Chondrocyte (in vitro differentiated cells): ENCODE measurements at regions not wholly inside any gene's neighbourhood (a gene's known extent, or its start where the extent isn't known, plus 50 kb on each side); places are given as distances from the start of the nearest gene placed in this dataset.
"Not testable (repeated sequence)": the region's sequence is repeated elsewhere in the genome, so short reads cannot be mapped to it uniquely, and the experiment has no call there.

Source experiments
- DNase-seq: peaks from one replicate; pipeline ENCODE4 v3.0.0; 2021; ENCODE audit warnings: mixed read lengths, low spot score
- H3K27ac Mint-ChIP-seq: one replicate; pipeline ENCODE4 v1.8.0; 2021; ENCODE audit warnings: mild to moderate bottlenecking, moderate library complexity, mixed read lengths; ENCODE audit not compliant: unreplicated experiment
- H3K27me3 Mint-ChIP-seq: 2 replicates; pipeline ENCODE4 v1.8.0; 2021; ENCODE audit warnings: low read depth, mixed read lengths
- H3K36me3 Mint-ChIP-seq: 2 replicates; pipeline ENCODE4 v1.8.0; 2021; ENCODE audit warnings: low read depth, mixed read lengths
- H3K4me1 Mint-ChIP-seq: 2 replicates; pipeline ENCODE4 v1.8.0; 2021; ENCODE audit warnings: low read depth, mild to moderate bottlenecking, mixed read lengths
- H3K4me3 Mint-ChIP-seq: one replicate; pipeline ENCODE4 v1.8.0; 2021; ENCODE audit warnings: mild to moderate bottlenecking, moderate library complexity, mixed read lengths; ENCODE audit not compliant: unreplicated experiment
- H3K9me3 Mint-ChIP-seq: 2 replicates; pipeline ENCODE4 v1.8.0; 2021; ENCODE audit warnings: low read depth, mixed read lengths
- TF ChIP-seq, protein P1 (sequence below): fragments of 200-600 bp; sonication (generic); IDR thresholded peaks from 2 replicates; pipeline ENCODE4 v1.5.0; 2021; ENCODE audit warnings: antibody characterized with exemption, mild to moderate bottlenecking, moderate library complexity

GRCh38 chr4:187679450-187679849, 316.1 kb upstream of the ZFP42 start:
- Mint-ChIP-seq H3K4me1 (peaks cover 9% of the 10 kb centered on the region), H3K9me3 (no peaks in the 10 kb centered on the region), H3K36me3 (no peaks in the 10 kb centered on the region), H3K27me3 (no peaks in the 10 kb centered on the region), H3K27ac (no peak overlapping the region), H3K4me3 (no peak overlapping the region)
- TF ChIP-seq, protein P1, sequence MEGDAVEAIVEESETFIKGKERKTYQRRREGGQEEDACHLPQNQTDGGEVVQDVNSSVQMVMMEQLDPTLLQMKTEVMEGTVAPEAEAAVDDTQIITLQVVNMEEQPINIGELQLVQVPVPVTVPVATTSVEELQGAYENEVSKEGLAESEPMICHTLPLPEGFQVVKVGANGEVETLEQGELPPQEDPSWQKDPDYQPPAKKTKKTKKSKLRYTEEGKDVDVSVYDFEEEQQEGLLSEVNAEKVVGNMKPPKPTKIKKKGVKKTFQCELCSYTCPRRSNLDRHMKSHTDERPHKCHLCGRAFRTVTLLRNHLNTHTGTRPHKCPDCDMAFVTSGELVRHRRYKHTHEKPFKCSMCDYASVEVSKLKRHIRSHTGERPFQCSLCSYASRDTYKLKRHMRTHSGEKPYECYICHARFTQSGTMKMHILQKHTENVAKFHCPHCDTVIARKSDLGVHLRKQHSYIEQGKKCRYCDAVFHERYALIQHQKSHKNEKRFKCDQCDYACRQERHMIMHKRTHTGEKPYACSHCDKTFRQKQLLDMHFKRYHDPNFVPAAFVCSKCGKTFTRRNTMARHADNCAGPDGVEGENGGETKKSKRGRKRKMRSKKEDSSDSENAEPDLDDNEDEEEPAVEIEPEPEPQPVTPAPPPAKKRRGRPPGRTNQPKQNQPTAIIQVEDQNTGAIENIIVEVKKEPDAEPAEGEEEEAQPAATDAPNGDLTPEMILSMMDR = no peak
- no peak for DNase-seq

- Mint-ChIP-seq H3K27me3 (no peaks in the 10 kb centered on the region), H3K36me3 (no peaks in the 10 kb centered on the region), H3K4me1 (no peaks in the 10 kb centered on the region), H3K4me3 (no peak overlapping the region), H3K27ac (no peak overlapping the region), H3K9me3 (no peaks in the 10 kb centered on the region)
- TF ChIP-seq, protein P1 = no peak
- DNase-seq = no peak
These were observed 310.3 kb upstream of the ZFP42 start for GRCh38 chr4:187685247-187685646.

DNA sequence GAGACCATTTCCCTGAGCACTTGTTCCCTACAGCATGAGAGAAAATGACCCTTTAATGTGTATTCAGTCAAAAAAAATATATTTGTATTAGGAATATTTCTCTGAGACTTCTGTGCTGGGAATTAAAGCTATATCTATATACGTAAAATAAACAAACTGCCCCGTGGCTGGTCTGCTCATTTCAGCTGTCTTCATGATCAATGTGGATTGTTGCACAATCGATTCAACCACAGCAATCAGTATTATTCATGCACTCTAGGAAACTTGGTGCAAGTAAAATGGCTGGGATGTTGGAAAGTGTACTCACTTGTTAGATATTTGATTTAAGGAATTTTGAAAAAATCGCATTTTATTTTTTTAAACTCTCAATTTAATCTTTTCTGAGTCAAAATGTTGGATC, 307.9 kb upstream of the ZFP42 start:
- TF ChIP-seq, protein P1 = no peak
- H3K4me3 Mint-ChIP-seq = no peak overlapping the region
- no peaks in the 10 kb centered on the region for H3K36me3 Mint-ChIP-seq
- no peaks in the 10 kb centered on the region for H3K4me1 Mint-ChIP-seq
- no peak for DNase-seq
- H3K27me3 Mint-ChIP-seq = no peaks in the 10 kb centered on the region
- no peak overlapping the region for H3K27ac Mint-ChIP-seq
- no peaks in the 10 kb centered on the region for H3K9me3 Mint-ChIP-seq

DNA sequence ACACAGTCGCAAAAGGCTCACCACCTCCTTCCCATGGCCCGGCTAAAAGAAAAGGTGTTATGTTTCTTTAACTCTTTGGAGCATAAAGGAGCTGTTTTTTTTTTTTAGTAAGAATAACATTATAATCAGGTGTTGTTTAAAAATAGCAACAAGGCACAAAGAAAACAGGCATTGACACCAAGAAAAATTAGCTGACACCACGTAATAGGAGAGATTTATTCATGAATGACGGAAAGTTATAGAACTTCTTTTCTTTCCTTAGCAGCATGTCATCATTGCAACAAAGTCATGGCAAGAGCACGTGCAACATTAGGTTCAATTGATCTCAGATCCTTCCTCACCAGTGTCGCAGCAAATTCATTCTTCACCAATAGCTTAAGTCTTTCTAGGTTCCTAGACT, 302.9 kb upstream of the ZFP42 start:
- Mint-ChIP-seq H3K27me3 (no peaks in the 10 kb centered on the region), H3K4me3 (no peak overlapping the region), H3K27ac (no peak overlapping the region), H3K4me1 (no peaks in the 10 kb centered on the region), H3K9me3 (peaks cover 1% of the 10 kb centered on the region), H3K36me3 (no peaks in the 10 kb centered on the region)
- DNase-seq = no peak
- TF ChIP-seq, protein P1 = no peak

DNA sequence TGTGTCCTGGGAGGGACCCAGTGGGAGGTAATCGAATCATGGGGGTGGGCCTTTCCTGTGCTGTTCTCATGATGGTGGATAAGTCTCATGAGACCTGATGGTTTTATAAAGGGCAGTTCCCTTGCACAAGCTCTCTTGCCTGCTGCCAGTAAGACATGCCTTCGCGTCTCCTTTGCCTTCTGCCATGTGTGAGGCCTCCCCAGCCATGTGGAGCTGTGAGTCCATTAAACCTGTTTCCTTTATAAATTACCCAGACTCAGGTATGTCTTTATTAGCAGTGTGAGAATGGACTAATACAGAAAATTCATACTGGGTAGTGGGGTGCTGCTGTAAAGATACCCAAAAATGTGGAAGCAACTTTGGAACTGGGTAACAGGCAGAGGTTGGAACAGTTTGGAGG, 300.0 kb upstream of the ZFP42 start:
- H3K36me3 Mint-ChIP-seq, H3K27me3 Mint-ChIP-seq, DNase-seq: not testable (repeated sequence)

GRCh38 chr4:187711586-187711985, 284.0 kb upstream of the ZFP42 start:
- Mint-ChIP-seq H3K27ac (no peak overlapping the region), H3K9me3 (peaks cover 13% of the 10 kb centered on the region), H3K36me3 (peaks cover 9% of the 10 kb centered on the region), H3K4me3 (no peak overlapping the region), H3K4me1 (peaks cover 6% of the 10 kb centered on the region), H3K27me3 (no peaks in the 10 kb centered on the region)
- DNase-seq = no peak
- TF ChIP-seq, protein P1 = no peak

More for the DNA sequence above, 300.0 kb upstream of the ZFP42 start:
- H3K9me3 Mint-ChIP-seq = peaks cover 17% of the 10 kb centered on the region
- not testable (repeated sequence) for H3K27ac Mint-ChIP-seq, H3K4me1 Mint-ChIP-seq, H3K4me3 Mint-ChIP-seq
